AG10803 (cell line): ENCODE measurements at regions not wholly inside any gene's neighbourhood (a gene's known extent, or its start where the extent isn't known, plus 50 kb on each side); places are given as distances from the start of the nearest gene placed in this dataset.

ENCODE experiments used
- DNase-seq: peaks from one replicate; pipeline ENCODE4 v3.0.0; 2010; ENCODE audit warnings: low read depth
- H3K4me3 ChIP-seq: 2 replicates; pipeline ENCODE4 v1.5.1; 2011; ENCODE audit warnings: mild to moderate bottlenecking, low read length, control low read depth
- CTCF ChIP-seq: conservative IDR thresholded peaks from 2 replicates; pipeline ENCODE4 v1.5.1; 2011; ENCODE audit warnings: mild to moderate bottlenecking, low read length, control low read depth, inconsistent platforms

- no peak overlapping the region for H3K4me3 ChIP-seq
- no peak for TF ChIP-seq CTCF
- no peak for DNase-seq
Measured at GRCh38 chr13:37277007-37277406, 171.5 kb upstream of the CSNK1A1L start.

GRCh38 chr13:37274569-37275497 is 169.4 kb upstream of the CSNK1A1L start:
- DNase-seq, result peak; percentile 21
- no peak overlapping the region for H3K4me3 ChIP-seq
- TF ChIP-seq CTCF, result no peak

- no peak for DNase-seq
- TF ChIP-seq CTCF, result no peak
- H3K4me3 ChIP-seq, result no peak overlapping the region
Measured at GRCh38 chr13:37273836-37274235, 168.4 kb upstream of the CSNK1A1L start.

DNA sequence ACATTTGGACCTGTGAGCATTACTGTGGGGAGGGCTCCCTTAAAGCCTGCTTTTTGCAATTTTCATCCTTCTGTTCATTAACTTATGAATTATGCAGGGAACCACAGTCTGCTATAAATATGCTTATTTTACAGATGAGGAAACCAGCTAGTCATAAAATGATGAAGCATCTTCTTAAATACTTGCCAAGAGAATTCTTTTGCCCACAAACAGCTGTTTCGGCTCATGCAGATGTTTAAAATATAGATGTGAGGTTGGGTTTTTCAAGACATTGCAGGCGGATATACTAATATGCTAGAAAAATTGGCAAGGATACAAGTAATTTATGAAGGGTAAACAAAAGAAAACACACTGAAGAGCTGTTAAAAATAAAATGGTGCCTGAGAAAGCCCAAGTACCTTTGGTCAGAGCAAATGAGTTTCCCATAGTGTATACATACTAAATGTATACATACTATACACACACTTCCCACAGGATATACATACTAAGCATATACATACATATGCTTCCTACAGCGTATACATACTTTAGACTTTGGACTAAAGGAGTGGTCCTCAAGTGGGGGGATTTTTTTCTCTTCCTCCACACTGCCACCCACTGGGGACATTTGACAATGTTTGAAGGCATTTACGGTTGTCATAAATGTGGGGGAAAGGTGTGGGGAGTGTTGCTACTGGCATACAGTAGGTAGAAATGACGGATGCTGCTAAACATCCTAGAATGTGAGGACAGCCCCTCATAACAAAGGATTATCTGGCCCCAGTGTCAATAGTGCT is 164.9 kb upstream of the CSNK1A1L start:
- DNase-seq, result peak; percentile 33
- no peak overlapping the region for H3K4me3 ChIP-seq
- no peak for TF ChIP-seq CTCF

DNA sequence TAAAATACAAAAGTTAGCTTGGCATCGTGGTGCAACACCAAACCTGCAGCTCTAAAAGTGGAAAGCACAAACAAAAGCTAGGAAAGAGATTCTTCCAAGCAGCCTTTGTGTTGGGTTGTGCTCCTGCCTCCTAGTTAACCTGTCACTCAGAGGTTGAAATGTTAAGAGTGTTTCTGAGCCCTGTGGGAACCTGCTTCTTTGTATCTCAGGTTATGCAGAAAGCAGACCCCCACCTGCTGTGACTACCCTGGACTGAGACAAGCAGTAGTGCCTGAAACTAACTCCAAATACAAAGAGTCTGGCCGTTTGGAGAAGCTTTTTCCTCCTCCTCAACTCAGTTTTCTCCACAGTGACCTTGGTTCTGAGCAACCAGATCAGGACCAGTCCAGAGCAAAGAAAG is 158.4 kb upstream of the CSNK1A1L start:
- no peak for TF ChIP-seq CTCF

GRCh38 chr13:37257706-37258105 is 152.2 kb upstream of the CSNK1A1L start:
- DNase-seq, result no peak
- no peak overlapping the region for H3K4me3 ChIP-seq
- no peak for TF ChIP-seq CTCF

More for the DNA sequence above, 158.4 kb upstream of the CSNK1A1L start:
- no peak for DNase-seq
- H3K4me3 ChIP-seq, result no peak overlapping the region
